Stimulated activated effector memory CD8-positive, alpha-beta T cell treated with anti-CD3 and anti-CD28 coated beads, Interleukin-12 subunit alpha, Interleukin-12 subunit beta, amount 100 ng/mL, for 72 hours (primary cell): ENCODE measurements at regions not wholly inside any gene's neighbourhood (a gene's known extent, or its start where the extent isn't known, plus 50 kb on each side); places are given as distances from the start of the nearest gene placed in this dataset.

Source experiments
- ATAC-seq: fragments of 150-1000 bp; cut with Tn5 transposase; 2 replicates; pipeline ENCODE4 v1.10.0; 2021
- DNase-seq, 2 donors: peaks; one replicate each; pipeline ENCODE4 v3.0.0; 2021 to 2022; ENCODE audit warnings: low spot score in 2 of 2
- H3K27ac Mint-ChIP-seq: one replicate; pipeline ENCODE4 v1.8.0; 2022; ENCODE audit warnings: mild to moderate bottlenecking, mixed read lengths
- H3K36me3 Mint-ChIP-seq: one replicate; pipeline ENCODE4 v1.8.0; 2022; ENCODE audit warnings: mild to moderate bottlenecking, mixed read lengths
- H3K4me1 Mint-ChIP-seq: one replicate; pipeline ENCODE4 v1.8.0; 2022; ENCODE audit warnings: mixed read lengths
- H3K4me3 Mint-ChIP-seq: one replicate; pipeline ENCODE4 v1.8.0; 2022; ENCODE audit warnings: mild to moderate bottlenecking, mixed read lengths
- H3K9me3 Mint-ChIP-seq: one replicate; pipeline ENCODE4 v1.8.0; 2022; ENCODE audit warnings: mixed read lengths

- Mint-ChIP-seq H3K4me3 (no peak overlapping the region), H3K9me3 (no peaks in the 10 kb centered on the region), H3K4me1 (no peaks in the 10 kb centered on the region), H3K36me3 (no peaks in the 10 kb centered on the region), H3K27ac (no peak overlapping the region)
- DNase-seq (no peak), ATAC-seq (no peak)
Measured at GRCh38 chr1:234554218-234554697, 55.7 kb downstream of the IRF2BP2 start.

GRCh38 chr1:234553240-234554188 lies 56.5 kb downstream of the IRF2BP2 start:
- no peaks in the 10 kb centered on the region for H3K4me1 Mint-ChIP-seq
- no peak overlapping the region for H3K4me3 Mint-ChIP-seq
- H3K9me3 Mint-ChIP-seq: no peaks in the 10 kb centered on the region
- no peak overlapping the region for H3K27ac Mint-ChIP-seq
- no peak for DNase-seq
- H3K36me3 Mint-ChIP-seq: no peaks in the 10 kb centered on the region
- ATAC-seq: no peak

- no peak for DNase-seq
- peak overlapping the region; percentile 37 for H3K27ac Mint-ChIP-seq
- ATAC-seq: no peak
- H3K4me1 Mint-ChIP-seq: no peaks in the 10 kb centered on the region
- no peaks in the 10 kb centered on the region for H3K36me3 Mint-ChIP-seq
- H3K4me3 Mint-ChIP-seq: no peak overlapping the region
- H3K9me3 Mint-ChIP-seq: no peaks in the 10 kb centered on the region
Measured at GRCh38 chr1:234551032-234551378, 59.0 kb downstream of the IRF2BP2 start.

GRCh38 chr1:234550341-234551031 lies 59.5 kb downstream of the IRF2BP2 start:
- no peaks in the 10 kb centered on the region for H3K36me3 Mint-ChIP-seq
- H3K27ac Mint-ChIP-seq: peak overlapping the region; percentile 37
- H3K9me3 Mint-ChIP-seq: no peaks in the 10 kb centered on the region
- H3K4me1 Mint-ChIP-seq: peaks cover 4% of the 10 kb centered on the region
- ATAC-seq: peak; percentile 45
- DNase-seq: no peak
- H3K4me3 Mint-ChIP-seq: no peak overlapping the region

GRCh38 chr1:234549447-234550021 lies 60.4 kb downstream of the IRF2BP2 start:
- no peaks in the 10 kb centered on the region for H3K9me3 Mint-ChIP-seq
- H3K4me3 Mint-ChIP-seq: no peak overlapping the region
- ATAC-seq (no peak), DNase-seq (no peak)
- H3K36me3 Mint-ChIP-seq: no peaks in the 10 kb centered on the region
- H3K27ac Mint-ChIP-seq: no peak overlapping the region
- peaks cover 14% of the 10 kb centered on the region for H3K4me1 Mint-ChIP-seq

GRCh38 chr1:234546890-234547788 lies 62.8 kb downstream of the IRF2BP2 start:
- DNase-seq: no peak
- ATAC-seq: no peak
- Mint-ChIP-seq H3K4me1 (peaks cover 22% of the 10 kb centered on the region), H3K27ac (no peak overlapping the region), H3K4me3 (no peak overlapping the region), H3K9me3 (no peaks in the 10 kb centered on the region), H3K36me3 (no peaks in the 10 kb centered on the region)

- no peaks in the 10 kb centered on the region for H3K9me3 Mint-ChIP-seq
- no peaks in the 10 kb centered on the region for H3K36me3 Mint-ChIP-seq
- ATAC-seq: no peak
- no peak overlapping the region for H3K4me3 Mint-ChIP-seq
- no peak for DNase-seq
- no peak overlapping the region for H3K27ac Mint-ChIP-seq
- peaks cover 22% of the 10 kb centered on the region for H3K4me1 Mint-ChIP-seq
Measured at GRCh38 chr1:234546387-234546704, 63.6 kb downstream of the IRF2BP2 start.

- H3K27ac Mint-ChIP-seq: no peak overlapping the region
- peaks cover 22% of the 10 kb centered on the region for H3K4me1 Mint-ChIP-seq
Measured at GRCh38 chr1:234545517-234546386, 64.2 kb downstream of the IRF2BP2 start.

GRCh38 chr1:234544087-234544579 lies 65.2 kb upstream of the TARBP1 start:
- ATAC-seq: peak; percentile 36
- DNase-seq: no peak
- Mint-ChIP-seq H3K9me3 (no peaks in the 10 kb centered on the region), H3K4me1 (peaks cover 22% of the 10 kb centered on the region), H3K27ac (no peak overlapping the region), H3K4me3 (no peak overlapping the region), H3K36me3 (no peaks in the 10 kb centered on the region)

More at GRCh38 chr1:234545517-234546386, 64.2 kb downstream of the IRF2BP2 start:
- DNase-seq (no peak), ATAC-seq (no peak)
- Mint-ChIP-seq H3K9me3 (no peaks in the 10 kb centered on the region), H3K36me3 (no peaks in the 10 kb centered on the region), H3K4me3 (no peak overlapping the region)

GRCh38 chr1:234543442-234544086 lies 64.6 kb upstream of the TARBP1 start:
- Mint-ChIP-seq H3K4me1 (peaks cover 22% of the 10 kb centered on the region), H3K9me3 (no peaks in the 10 kb centered on the region), H3K4me3 (no peak overlapping the region), H3K36me3 (no peaks in the 10 kb centered on the region), H3K27ac (no peak overlapping the region)
- DNase-seq: no peak
- ATAC-seq: no peak

- H3K27ac Mint-ChIP-seq: no peak overlapping the region
- no peaks in the 10 kb centered on the region for H3K36me3 Mint-ChIP-seq
- H3K9me3 Mint-ChIP-seq: no peaks in the 10 kb centered on the region
- H3K4me3 Mint-ChIP-seq: no peak overlapping the region
- H3K4me1 Mint-ChIP-seq: peaks cover 22% of the 10 kb centered on the region
- DNase-seq (no peak), ATAC-seq (no peak)
Measured at GRCh38 chr1:234542211-234542850, 63.4 kb upstream of the TARBP1 start.

- Mint-ChIP-seq H3K27ac (no peak overlapping the region), H3K4me3 (no peak overlapping the region), H3K9me3 (no peaks in the 10 kb centered on the region), H3K36me3 (no peaks in the 10 kb centered on the region), H3K4me1 (peaks cover 22% of the 10 kb centered on the region)
- DNase-seq (no peak), ATAC-seq (peak; percentile 60)
Measured at GRCh38 chr1:234541286-234541975, 62.5 kb upstream of the TARBP1 start.

GRCh38 chr1:234540404-234540762 lies 61.4 kb upstream of the TARBP1 start:
- Mint-ChIP-seq H3K9me3 (no peaks in the 10 kb centered on the region), H3K4me1 (peaks cover 17% of the 10 kb centered on the region), H3K4me3 (no peak overlapping the region), H3K27ac (no peak overlapping the region), H3K36me3 (no peaks in the 10 kb centered on the region)
- ATAC-seq (no peak), DNase-seq (no peak)
